Superior temporal gyrus (tissue), 1 donor: ENCODE measurements at regions not wholly inside any gene's neighbourhood (a gene's known extent, or its start where the extent isn't known, plus 50 kb on each side); places are given as distances from the start of the nearest gene placed in this dataset.

Experiments
- DNase-seq: peaks from one replicate; pipeline ENCODE4 v3.0.0-alpha.2; 2016; ENCODE audit errors: extremely low spot score

- DNase-seq = no peak
Measured at GRCh38 chr4:66704243-66704642, 841.1 kb downstream of the CENPC start.

- no peak for DNase-seq
Measured at GRCh38 chr4:66694739-66695138, 850.6 kb downstream of the CENPC start.

GRCh38 chr4:66693694-66694093 lies 851.6 kb downstream of the CENPC start:
- peak; percentile 45 for DNase-seq

DNA sequence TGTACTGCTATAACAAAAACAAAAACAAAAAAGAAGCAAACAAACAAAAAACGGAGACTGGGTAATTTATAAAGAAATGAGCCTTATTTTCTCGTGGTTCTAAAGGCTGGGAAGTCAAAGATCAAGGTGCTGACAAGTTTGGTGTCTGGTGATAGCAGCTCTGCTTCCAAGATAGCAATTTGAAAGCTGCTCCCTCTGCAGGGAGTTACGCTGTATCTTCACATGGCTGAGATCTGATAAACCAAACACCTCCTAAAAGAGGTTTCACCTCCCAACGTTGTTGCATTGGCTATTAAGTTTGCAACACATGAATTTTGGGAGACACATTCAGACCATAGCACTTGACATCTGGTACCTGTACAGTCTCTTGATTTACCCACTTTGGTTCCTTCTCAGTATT lies 854.2 kb downstream of the CENPC start:
- DNase-seq = no peak

GRCh38 chr4:66688674-66689073 lies 856.6 kb downstream of the CENPC start:
- DNase-seq = peak; percentile 69

GRCh38 chr4:66687459-66687858 lies 857.8 kb downstream of the CENPC start:
- no peak for DNase-seq

DNA sequence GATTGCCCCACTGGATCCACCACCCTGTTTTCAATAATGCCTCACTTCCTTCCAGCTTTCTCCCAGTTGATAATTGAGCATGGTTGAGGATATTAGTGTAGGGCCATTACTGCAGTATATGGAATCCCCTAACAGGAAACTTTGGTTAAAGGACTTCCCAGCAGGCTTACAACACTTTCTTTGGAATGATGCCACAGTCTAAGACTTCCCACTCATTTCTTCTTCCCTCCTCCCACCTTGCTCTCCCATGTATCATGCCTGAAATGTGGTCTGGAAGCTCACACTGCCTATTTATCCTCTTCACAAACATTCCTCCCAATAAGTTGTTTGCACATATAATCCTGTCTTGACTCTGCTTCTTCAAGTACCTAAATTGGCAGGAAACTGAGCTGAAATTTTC lies 863.3 kb downstream of the CENPC start:
- no peak for DNase-seq

DNA sequence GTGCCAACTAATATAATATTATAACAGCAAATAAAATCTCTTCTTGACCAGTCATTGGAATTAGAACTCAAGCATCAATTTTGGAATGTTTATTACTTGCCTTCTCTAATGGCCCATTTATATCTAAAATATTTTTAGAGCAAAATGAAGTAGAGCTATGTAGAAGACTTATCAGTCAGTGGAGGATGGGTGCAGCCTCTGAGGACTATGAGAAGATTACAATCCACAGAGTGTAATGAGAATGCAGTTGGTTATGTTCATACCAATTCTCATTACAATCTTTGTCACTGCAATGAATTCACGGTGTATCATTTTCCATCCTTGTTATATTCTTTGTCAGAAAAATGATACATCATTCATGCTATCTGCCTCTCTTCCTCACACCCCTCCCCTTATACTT lies 878.1 kb downstream of the CENPC start:
- no peak for DNase-seq

DNA sequence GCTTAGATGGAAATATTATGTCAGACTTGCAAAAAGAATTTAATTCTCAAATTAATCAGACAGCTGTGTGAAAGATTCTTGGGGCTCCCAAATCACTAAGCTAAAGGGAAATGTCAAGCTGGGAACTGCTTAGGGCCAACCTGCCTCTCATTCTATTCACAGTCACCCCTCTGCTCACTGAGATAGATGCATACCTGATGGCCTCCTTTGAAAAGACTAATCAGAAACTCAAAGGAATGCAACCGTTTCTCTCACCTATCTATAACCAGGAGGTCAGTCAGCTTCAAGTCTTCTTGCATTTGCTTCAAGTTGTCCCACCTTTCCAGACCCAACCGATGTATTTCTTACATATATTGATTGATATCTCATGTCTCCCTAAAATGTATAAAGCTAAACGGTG lies 882.7 kb downstream of the CENPC start:
- no peak for DNase-seq

DNA sequence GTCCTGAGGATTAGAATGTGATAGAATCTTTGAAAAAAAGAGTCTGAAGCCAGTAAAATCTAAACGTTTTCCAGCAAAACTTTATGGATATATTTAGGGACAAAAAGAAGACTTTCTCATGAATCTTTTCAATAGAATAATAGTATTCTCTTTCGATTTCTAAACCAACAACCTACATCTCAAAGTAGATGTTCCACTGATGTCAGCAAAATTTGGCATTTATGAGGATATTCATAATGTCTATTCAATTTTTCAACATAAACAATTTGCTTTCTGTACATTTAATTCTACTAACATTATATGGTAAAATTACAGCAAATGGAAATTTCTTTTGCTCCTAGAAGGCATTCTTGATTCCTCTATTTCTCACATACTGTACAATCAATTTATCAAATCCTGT lies 886.5 kb downstream of the CENPC start:
- DNase-seq = no peak

DNA sequence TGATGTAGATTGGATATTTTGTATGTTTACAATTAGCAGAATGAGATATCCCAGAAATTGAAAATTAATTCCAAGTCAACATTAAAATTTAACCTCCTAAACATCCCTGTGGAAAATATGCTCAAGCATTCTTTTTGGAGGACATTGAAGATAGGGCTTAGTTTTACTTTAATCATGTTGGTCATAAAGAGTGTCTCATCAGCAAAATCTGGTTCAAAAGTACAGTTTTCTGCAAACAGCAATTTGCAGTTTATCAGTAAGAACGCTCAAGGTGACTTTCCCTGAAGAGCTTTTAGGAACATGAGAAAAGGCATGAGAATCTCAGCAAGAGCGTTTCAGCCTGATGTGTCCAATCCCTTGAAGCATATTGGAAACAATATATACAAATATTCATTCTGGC lies 889.8 kb downstream of the CENPC start:
- no peak for DNase-seq

DNA sequence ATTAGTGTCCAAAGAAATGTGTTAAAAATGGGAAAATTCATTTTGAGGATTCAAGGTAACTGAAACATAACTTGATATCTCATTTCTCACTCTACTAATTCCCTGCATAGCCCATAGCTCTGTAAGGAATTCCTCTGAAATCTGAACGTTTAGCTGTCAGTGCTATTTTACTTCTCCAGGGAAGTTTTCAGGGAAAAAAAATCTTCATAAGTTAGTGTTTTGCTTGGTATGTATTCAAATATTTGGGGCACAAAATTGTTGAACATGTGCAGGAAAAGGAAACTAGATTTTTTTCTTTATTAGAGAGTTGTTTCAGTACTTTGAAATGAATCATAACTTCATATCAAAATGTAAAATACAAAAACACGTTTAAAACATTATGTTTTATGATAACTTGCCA lies 891.4 kb downstream of the CENPC start:
- DNase-seq = no peak

- no peak for DNase-seq
Measured at GRCh38 chr4:66649236-66649635, 896.1 kb downstream of the CENPC start.

- DNase-seq = no peak
Measured at GRCh38 chr4:66647926-66648325, 897.4 kb downstream of the CENPC start.

- no peak for DNase-seq
Measured at GRCh38 chr4:66647476-66647875, 897.8 kb downstream of the CENPC start.

- no peak for DNase-seq
Measured at GRCh38 chr4:66640233-66640990, 904.9 kb downstream of the CENPC start.

GRCh38 chr4:66639361-66639760 lies 905.9 kb downstream of the CENPC start:
- no peak for DNase-seq

GRCh38 chr4:66636349-66636748 lies 909.0 kb downstream of the CENPC start:
- DNase-seq = no peak

DNA sequence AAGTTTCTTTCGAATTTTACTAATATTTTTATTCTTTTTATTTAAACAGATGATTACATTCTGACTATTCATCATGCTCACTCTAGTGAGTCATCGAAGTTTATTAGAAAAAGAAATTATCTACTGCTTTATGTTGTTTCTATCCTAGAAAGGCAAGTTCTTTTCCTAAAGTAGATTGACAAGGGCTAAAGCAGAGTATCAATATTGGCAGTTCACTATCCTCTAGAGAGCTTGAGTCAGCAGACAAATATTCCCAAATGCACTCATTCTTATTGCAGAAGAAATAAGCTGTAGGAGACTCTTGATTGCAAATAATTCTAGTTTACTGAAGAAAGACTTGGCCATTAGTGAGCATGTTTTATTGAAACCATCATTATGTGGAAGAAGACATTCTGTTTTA lies 911.8 kb downstream of the CENPC start:
- DNase-seq = no peak

- DNase-seq = no peak
Measured at GRCh38 chr4:66629927-66630326, 915.4 kb downstream of the CENPC start.

- DNase-seq = no peak
Measured at GRCh38 chr4:66628146-66628545, 917.2 kb downstream of the CENPC start.

GRCh38 chr4:66625480-66625879 lies 919.8 kb downstream of the CENPC start:
- DNase-seq = no peak

- no peak for DNase-seq
Measured at GRCh38 chr4:66613591-66613990, 931.7 kb downstream of the CENPC start.

DNA sequence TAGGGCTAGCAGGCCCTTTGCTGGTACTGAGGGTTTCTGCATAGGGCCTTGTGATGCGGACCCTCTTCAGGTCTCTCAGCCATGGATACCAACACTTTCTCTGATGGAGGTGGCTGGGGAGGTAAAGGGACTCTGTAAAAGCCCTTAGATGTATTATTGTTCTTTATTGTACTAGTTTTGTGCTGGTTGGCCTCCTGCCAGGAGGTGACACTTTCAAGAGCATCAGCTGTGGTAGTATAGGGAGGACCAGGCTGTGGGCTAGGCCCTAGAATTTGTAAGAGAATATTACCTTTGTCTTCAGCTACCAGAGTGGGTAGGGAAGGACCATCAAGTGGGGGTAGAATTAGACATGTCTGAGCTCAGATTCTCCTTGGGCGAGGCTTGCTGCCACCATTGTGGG lies 936.3 kb downstream of the CENPC start:
- no peak for DNase-seq
